Rectal smooth muscle tissue (tissue), 1 donor: ENCODE measurements at regions not wholly inside any gene's neighbourhood (a gene's known extent, or its start where the extent isn't known, plus 50 kb on each side); places are given as distances from the start of the nearest gene placed in this dataset.

Source experiments
- H3K27ac ChIP-seq: one replicate; pipeline ENCODE4 v1.7.0; 2013; ENCODE audit warnings: low read depth, low read length, inconsistent platforms
- H3K27me3 ChIP-seq: one replicate; pipeline ENCODE4 v1.7.0; 2013; ENCODE audit warnings: low read length; ENCODE audit not compliant: control insufficient read depth, insufficient read depth
- H3K36me3 ChIP-seq: one replicate; pipeline ENCODE4 v1.7.0; 2013; ENCODE audit warnings: low read length; ENCODE audit not compliant: control insufficient read depth, insufficient read depth
- H3K4me1 ChIP-seq: one replicate; pipeline ENCODE4 v1.7.0; 2013; ENCODE audit warnings: low read length; ENCODE audit not compliant: control insufficient read depth, insufficient read depth
- H3K4me3 ChIP-seq: one replicate; pipeline ENCODE4 v1.7.0; 2013; ENCODE audit warnings: low read length
- H3K9ac ChIP-seq: one replicate; pipeline ENCODE4 v1.7.0; 2013; ENCODE audit warnings: low read length

DNA sequence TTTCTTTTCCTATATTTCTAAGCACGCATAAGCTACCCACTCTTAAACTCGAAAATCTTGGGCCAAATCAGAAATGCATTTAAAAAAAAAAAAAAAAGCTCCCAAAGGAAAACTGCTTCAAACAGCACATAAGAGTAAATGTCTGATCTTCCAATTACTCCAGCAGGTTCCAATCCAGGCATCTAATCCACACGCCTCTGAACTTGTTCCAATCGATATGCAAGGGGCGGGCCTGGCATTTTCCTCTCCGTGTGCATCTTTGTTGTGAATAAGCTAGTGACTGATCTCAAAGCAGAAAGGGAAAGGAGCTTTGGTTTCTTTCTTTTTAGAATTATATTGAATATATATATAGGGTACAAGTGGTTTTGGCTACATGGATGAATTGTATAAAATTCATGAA is 365.5 kb downstream of the PRDM2 start:
- Histone ChIP-seq H3K4me3 (no peak overlapping the region), H3K36me3 (no peaks in the 10 kb centered on the region), H3K27ac (no peak overlapping the region), H3K4me1 (no peaks in the 10 kb centered on the region), H3K27me3 (no peaks in the 10 kb centered on the region), H3K9ac (no peak overlapping the region)

- no peaks in the 10 kb centered on the region for H3K4me1 ChIP-seq
- no peak overlapping the region for H3K4me3 ChIP-seq
- H3K36me3 ChIP-seq = no peaks in the 10 kb centered on the region
- H3K9ac ChIP-seq = no peak overlapping the region
- no peaks in the 10 kb centered on the region for H3K27me3 ChIP-seq
- H3K27ac ChIP-seq = no peak overlapping the region
These were observed 367.0 kb downstream of the PRDM2 start for GRCh38 chr1:14067036-14067435.

- H3K4me3 ChIP-seq = no peak overlapping the region
- H3K27ac ChIP-seq = no peak overlapping the region
- H3K4me1 ChIP-seq = no peaks in the 10 kb centered on the region
- no peaks in the 10 kb centered on the region for H3K36me3 ChIP-seq
- H3K9ac ChIP-seq = no peak overlapping the region
- no peaks in the 10 kb centered on the region for H3K27me3 ChIP-seq
These were observed 367.7 kb downstream of the PRDM2 start for GRCh38 chr1:14067711-14068110.

DNA sequence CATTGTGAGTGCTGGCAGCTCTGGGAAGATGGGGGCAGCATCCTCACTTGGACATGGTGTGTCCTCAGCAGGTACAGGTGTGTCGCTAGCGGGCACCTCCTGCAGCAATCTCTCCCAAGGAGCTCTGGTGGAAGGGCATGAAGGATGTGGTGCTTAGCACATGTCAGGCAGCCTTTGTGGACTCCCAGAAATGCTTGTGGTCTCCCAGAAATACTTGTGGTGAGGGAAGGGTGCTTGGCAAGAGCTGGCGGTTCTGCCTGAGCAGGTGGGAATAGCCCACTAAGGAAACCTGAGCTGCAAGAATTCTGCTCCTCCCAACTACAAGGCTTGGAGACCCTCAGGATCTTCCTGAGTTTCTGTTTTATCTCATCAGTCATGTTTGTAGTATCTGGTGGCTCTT is 371.6 kb downstream of the PRDM2 start:
- Histone ChIP-seq H3K27ac (no peak overlapping the region), H3K4me3 (no peak overlapping the region), H3K36me3 (no peaks in the 10 kb centered on the region), H3K4me1 (no peaks in the 10 kb centered on the region), H3K27me3 (no peaks in the 10 kb centered on the region), H3K9ac (no peak overlapping the region)

DNA sequence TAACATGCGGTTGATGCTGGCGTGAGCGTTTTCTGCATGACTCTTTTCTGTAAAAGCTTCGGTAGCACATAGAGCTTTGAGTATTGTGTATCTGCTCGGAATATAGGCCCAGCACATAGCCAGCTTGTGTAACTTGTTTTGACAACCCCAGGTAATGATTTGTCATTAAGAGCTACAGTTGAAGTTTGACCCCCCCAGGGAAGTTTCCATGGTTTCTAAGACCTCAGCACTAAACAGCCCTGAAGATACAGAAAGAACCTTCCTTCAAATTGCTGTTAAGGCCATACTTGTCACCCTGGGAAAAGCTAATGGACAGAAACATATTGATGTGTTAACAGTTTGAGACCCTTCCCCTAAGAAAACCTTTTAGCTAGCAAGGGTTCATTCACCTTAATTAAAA is 380.7 kb downstream of the PRDM2 start:
- H3K4me1 ChIP-seq = no peaks in the 10 kb centered on the region
- H3K27ac ChIP-seq = no peak overlapping the region
- H3K4me3 ChIP-seq = no peak overlapping the region
- no peaks in the 10 kb centered on the region for H3K36me3 ChIP-seq
- H3K27me3 ChIP-seq = no peaks in the 10 kb centered on the region
- H3K9ac ChIP-seq = no peak overlapping the region

GRCh38 chr1:14082331-14082730 is 382.3 kb downstream of the PRDM2 start:
- Histone ChIP-seq H3K36me3 (no peaks in the 10 kb centered on the region), H3K9ac (no peak overlapping the region), H3K4me1 (no peaks in the 10 kb centered on the region), H3K4me3 (no peak overlapping the region), H3K27me3 (no peaks in the 10 kb centered on the region), H3K27ac (no peak overlapping the region)

DNA sequence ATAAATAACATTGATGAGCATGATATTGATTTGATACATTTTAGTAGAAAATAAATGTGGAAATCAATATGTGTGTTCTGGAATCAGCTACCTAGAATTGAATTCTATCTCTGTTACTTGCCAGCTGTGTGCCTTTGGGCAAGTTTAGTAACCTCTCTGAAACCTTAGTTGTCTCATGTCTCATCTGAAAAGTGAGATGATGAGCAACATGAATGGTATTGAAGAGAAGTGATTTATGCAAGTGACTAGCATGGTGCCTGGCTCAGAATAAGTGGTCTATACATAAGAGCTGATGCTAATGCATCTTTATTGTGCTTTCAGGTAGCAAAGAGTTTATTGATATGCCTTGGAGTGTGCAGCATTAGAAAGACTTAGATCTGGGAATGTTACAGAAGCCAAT is 383.3 kb downstream of the PRDM2 start:
- H3K36me3 ChIP-seq = no peaks in the 10 kb centered on the region
- H3K4me3 ChIP-seq = no peak overlapping the region
- H3K9ac ChIP-seq = no peak overlapping the region
- no peaks in the 10 kb centered on the region for H3K27me3 ChIP-seq
- H3K4me1 ChIP-seq = no peaks in the 10 kb centered on the region
- no peak overlapping the region for H3K27ac ChIP-seq

DNA sequence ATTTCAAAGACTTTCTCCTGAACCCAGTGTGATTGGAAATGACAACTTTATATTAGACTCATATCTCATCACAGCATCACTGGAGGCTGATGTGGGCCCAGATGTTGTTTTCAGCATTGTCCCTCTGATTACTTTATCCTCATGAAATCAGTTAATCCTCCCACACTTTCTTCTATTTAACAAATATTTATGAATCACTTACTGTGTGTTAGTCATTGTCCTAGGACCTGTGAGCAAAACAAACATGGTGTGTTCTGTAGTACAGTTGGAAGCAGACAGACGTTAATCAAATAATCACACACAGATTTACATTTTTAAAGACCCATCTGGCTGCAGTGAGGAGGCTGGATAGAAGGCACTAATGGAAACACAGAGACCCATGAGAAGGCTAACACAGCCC is 383.7 kb downstream of the PRDM2 start:
- no peaks in the 10 kb centered on the region for H3K36me3 ChIP-seq
- H3K27me3 ChIP-seq = no peaks in the 10 kb centered on the region
- H3K4me1 ChIP-seq = no peaks in the 10 kb centered on the region
- no peak overlapping the region for H3K9ac ChIP-seq
- no peak overlapping the region for H3K27ac ChIP-seq
- H3K4me3 ChIP-seq = no peak overlapping the region

DNA sequence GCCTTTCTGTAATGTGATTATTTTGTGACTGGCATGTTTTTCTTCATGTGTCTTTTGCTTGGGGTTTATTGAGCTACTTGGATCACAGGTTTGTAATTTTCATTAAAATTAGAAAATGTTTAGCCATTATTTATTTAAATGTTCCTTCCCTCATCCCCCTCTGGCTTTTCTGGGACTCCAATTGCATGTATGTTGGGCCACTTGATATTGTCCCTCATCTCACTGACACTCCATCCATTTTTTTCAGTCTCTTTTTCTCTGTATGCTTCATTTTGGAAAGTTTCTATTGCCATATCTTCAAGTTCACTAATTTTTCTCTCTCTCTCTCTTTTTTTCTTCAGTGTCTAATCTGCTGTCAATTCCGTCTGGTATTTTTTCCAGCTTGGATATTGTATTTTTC is 390.1 kb downstream of the PRDM2 start:
- H3K9ac ChIP-seq = no peak overlapping the region
- H3K27ac ChIP-seq = no peak overlapping the region
- H3K4me3 ChIP-seq = no peak overlapping the region
- H3K36me3 ChIP-seq = no peaks in the 10 kb centered on the region
- no peaks in the 10 kb centered on the region for H3K4me1 ChIP-seq
- no peaks in the 10 kb centered on the region for H3K27me3 ChIP-seq

DNA sequence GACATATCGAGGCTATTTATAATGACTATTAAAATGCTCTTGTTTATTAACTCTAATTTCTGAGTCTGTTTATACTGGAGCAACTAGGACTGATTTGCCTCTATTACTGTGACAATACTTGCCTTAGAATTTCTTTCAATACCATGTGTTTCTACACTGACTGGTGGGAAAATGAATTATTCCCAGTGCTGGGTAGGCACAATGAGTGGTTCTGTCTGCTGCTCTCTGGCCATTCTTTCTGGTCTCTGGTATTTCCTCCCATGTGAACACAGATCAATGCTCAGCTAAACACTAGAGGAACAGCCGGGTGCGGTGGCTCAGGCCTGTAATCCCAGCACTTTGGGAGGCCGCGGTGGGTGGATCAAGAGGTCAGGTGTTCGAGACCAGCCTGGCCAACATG is 390.5 kb downstream of the PRDM2 start:
- no peaks in the 10 kb centered on the region for H3K4me1 ChIP-seq
- no peak overlapping the region for H3K4me3 ChIP-seq
- no peak overlapping the region for H3K27ac ChIP-seq
- no peak overlapping the region for H3K9ac ChIP-seq
- no peaks in the 10 kb centered on the region for H3K27me3 ChIP-seq
- H3K36me3 ChIP-seq = no peaks in the 10 kb centered on the region

- H3K27me3 ChIP-seq = no peaks in the 10 kb centered on the region
- no peak overlapping the region for H3K27ac ChIP-seq
- H3K4me3 ChIP-seq = no peak overlapping the region
- no peak overlapping the region for H3K9ac ChIP-seq
- H3K4me1 ChIP-seq = no peaks in the 10 kb centered on the region
- H3K36me3 ChIP-seq = no peaks in the 10 kb centered on the region
These were observed 394.8 kb downstream of the PRDM2 start for GRCh38 chr1:14094611-14095400.

- Histone ChIP-seq H3K27ac (no peak overlapping the region), H3K9ac (no peak overlapping the region), H3K27me3 (no peaks in the 10 kb centered on the region), H3K4me3 (no peak overlapping the region), H3K36me3 (no peaks in the 10 kb centered on the region), H3K4me1 (no peaks in the 10 kb centered on the region)
These were observed 398.4 kb downstream of the PRDM2 start for GRCh38 chr1:14098294-14098913.

- no peaks in the 10 kb centered on the region for H3K27me3 ChIP-seq
- no peak overlapping the region for H3K27ac ChIP-seq
- no peaks in the 10 kb centered on the region for H3K4me1 ChIP-seq
- no peaks in the 10 kb centered on the region for H3K36me3 ChIP-seq
- H3K4me3 ChIP-seq = no peak overlapping the region
- no peak overlapping the region for H3K9ac ChIP-seq
These were observed 400.5 kb downstream of the PRDM2 start for GRCh38 chr1:14100444-14100843.
